Spinal cord (tissue), 9 donors: ENCODE measurements at regions not wholly inside any gene's neighbourhood (a gene's known extent, or its start where the extent isn't known, plus 50 kb on each side); places are given as distances from the start of the nearest gene placed in this dataset.

Experiments
- DNase-seq, 6 donors: peaks; one replicate each; pipeline versions ENCODE4 v3.0.0 to v3.0.0-alpha.2; 2013 to 2015; ENCODE audit warnings: low spot score in 6 of 6, low read depth in 4 of 6
- H3K27ac ChIP-seq: one replicate; pipeline ENCODE4 v1.5.1; 2013; ENCODE audit warnings: low read depth, low read length, control low read depth
- H3K27me3 ChIP-seq: one replicate; pipeline ENCODE4 v1.6.1; 2013; ENCODE audit warnings: low read length; ENCODE audit not compliant: control insufficient read depth, insufficient read depth
- H3K36me3 ChIP-seq: one replicate; pipeline ENCODE4 v1.6.1; 2013; ENCODE audit warnings: low read length; ENCODE audit not compliant: control insufficient read depth, insufficient read depth
- H3K4me1 ChIP-seq: one replicate; pipeline ENCODE4 v1.6.1; 2013; ENCODE audit warnings: low read length; ENCODE audit not compliant: control insufficient read depth, insufficient read depth
- H3K4me3 ChIP-seq: one replicate; pipeline ENCODE4 v1.5.1; 2013; ENCODE audit warnings: low read depth, low read length, control low read depth
- H3K9me3 ChIP-seq: one replicate; pipeline ENCODE4 v1.6.1; 2013; ENCODE audit warnings: low read length; ENCODE audit not compliant: control insufficient read depth, insufficient read depth
- WGBS: methylation state at CpG from one replicate; pipeline ENCODE4 v1.1.5; 2013; ENCODE audit warnings: missing lambda C conversion rate; ENCODE audit not compliant: insufficient coverage; 5-methylcytosine and 5-hydroxymethylcytosine counted together
- donor health status: healthy.

GRCh38 chr16:82402665-82403218 is 224.0 kb upstream of the CDH13 start:
- H3K4me1 ChIP-seq: peaks cover 3% of the 10 kb centered on the region
- whole genome bisulfite sequencing: 92% methylated on average over 4 of the region's 5 CpGs
- no peaks in the 10 kb centered on the region for H3K36me3 ChIP-seq
- H3K27ac ChIP-seq: no peak overlapping the region
- no peaks in the 10 kb centered on the region for H3K9me3 ChIP-seq
- H3K4me3 ChIP-seq: no peak overlapping the region
- peak in 1 of 6 donors; percentile 20 for DNase-seq
- no peaks in the 10 kb centered on the region for H3K27me3 ChIP-seq

- Histone ChIP-seq H3K27me3 (no peaks in the 10 kb centered on the region), H3K27ac (no peak overlapping the region), H3K9me3 (no peaks in the 10 kb centered on the region), H3K36me3 (no peaks in the 10 kb centered on the region), H3K4me1 (peaks cover 3% of the 10 kb centered on the region), H3K4me3 (no peak overlapping the region)
- 24% methylated on average over 7 of the region's 8 CpGs for WGBS
- peak in 5 of 6 donors; percentile 4 to 85 (median 22) for DNase-seq
Measured at GRCh38 chr16:82400046-82400445, 226.7 kb upstream of the CDH13 start.

- Histone ChIP-seq H3K4me1 (peaks cover 3% of the 10 kb centered on the region), H3K36me3 (no peaks in the 10 kb centered on the region), H3K9me3 (no peaks in the 10 kb centered on the region), H3K27ac (no peak overlapping the region), H3K27me3 (no peaks in the 10 kb centered on the region), H3K4me3 (no peak overlapping the region)
- 60% methylated on average over 1 of the region's 3 CpGs for WGBS
- no peak for DNase-seq
Measured at GRCh38 chr16:82396509-82396908, 226.5 kb upstream of the MPHOSPH6 start.

DNA sequence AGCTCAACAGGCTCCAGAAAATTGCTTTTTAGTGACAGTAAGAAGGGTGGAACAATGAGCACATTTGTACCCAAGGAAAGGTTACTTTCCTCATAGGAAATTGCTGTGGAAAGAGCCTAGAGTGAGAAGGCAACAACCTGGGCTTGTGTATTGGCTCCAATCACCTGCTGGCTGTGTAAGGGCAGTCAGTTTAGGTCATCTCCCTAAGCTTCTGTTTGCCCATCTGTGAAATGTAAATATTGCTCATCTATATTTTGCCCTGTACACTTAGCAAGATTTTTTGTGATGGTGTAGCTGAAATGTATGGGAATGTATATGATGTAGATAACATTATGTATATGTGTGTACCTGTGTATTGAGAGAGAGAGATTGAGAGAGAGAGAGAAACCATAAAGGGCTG is 225.2 kb upstream of the MPHOSPH6 start:
- H3K27ac ChIP-seq: no peak overlapping the region
- H3K9me3 ChIP-seq: no peaks in the 10 kb centered on the region
- no peaks in the 10 kb centered on the region for H3K27me3 ChIP-seq
- peaks cover 2% of the 10 kb centered on the region for H3K4me1 ChIP-seq
- H3K4me3 ChIP-seq: no peak overlapping the region
- no peak for DNase-seq
- no peaks in the 10 kb centered on the region for H3K36me3 ChIP-seq

DNA sequence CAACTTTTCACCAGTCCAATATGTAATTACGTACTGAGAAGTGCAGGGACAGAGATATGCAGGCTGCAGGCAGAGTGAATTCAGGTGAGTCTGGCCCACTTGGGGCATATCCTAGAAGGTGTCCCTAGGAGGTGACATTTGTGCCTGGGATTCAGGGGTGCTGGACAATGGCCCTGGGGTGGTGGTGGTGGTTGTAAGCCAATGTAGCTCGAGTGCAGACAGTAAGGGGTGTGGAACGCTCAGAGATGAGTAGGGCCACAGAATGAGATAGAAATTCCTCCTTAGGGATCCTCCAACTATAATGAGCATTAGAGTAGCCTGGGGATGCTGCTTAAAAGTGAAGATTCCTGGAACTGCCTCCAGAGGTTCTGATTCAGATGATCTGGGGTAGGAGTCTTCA is 221.7 kb upstream of the MPHOSPH6 start:
- H3K4me1 ChIP-seq: no peaks in the 10 kb centered on the region
- H3K27me3 ChIP-seq: no peaks in the 10 kb centered on the region
- no peak for DNase-seq
- H3K4me3 ChIP-seq: no peak overlapping the region
- WGBS: 78% methylated on average over 1 of the region's 3 CpGs
- H3K36me3 ChIP-seq: no peaks in the 10 kb centered on the region
- H3K27ac ChIP-seq: no peak overlapping the region
- no peaks in the 10 kb centered on the region for H3K9me3 ChIP-seq

DNA sequence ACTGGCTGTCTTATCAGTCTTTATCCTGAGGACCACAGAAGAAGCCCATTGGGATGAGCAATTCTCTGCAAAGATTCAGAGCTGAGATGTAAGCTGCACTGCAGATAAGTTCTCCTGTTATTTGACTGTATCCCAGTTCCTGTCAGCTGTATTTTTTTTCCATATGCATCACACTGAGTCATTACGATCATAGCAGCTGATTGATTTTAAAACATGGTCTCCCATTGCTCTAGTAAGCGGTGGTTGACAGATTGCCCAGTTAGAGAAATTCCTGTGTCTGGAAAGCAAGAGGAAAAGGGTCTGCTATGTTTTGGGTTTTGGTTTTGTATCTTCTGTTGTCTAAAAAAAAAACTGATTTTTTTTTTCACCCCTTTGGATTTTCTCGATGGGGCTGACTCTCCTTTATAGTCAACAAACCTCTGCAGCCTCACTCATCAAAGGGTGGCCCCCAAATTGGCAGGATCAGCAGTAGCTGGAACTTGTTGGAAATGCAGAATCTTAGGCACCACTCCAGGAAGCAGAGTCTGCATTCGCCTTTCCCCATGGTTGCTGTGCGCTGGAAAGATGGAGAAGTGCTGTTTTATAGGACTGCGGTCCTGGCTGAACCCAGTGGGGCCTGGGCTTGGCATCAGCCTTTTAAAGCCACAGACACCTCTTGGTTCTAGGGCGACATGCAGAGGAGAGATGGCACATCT is 220.1 kb upstream of the MPHOSPH6 start:
- peak in 2 of 6 donors; percentile 36 to 58 for DNase-seq
- no peak overlapping the region for H3K4me3 ChIP-seq
- no peaks in the 10 kb centered on the region for H3K9me3 ChIP-seq
- no peak overlapping the region for H3K27ac ChIP-seq
- no peaks in the 10 kb centered on the region for H3K4me1 ChIP-seq
- no peaks in the 10 kb centered on the region for H3K36me3 ChIP-seq
- WGBS: 56% methylated on average over 4 of the region's 7 CpGs
- no peaks in the 10 kb centered on the region for H3K27me3 ChIP-seq

GRCh38 chr16:82386761-82387160 is 216.7 kb upstream of the MPHOSPH6 start:
- no peak for DNase-seq
- H3K27ac ChIP-seq: no peak overlapping the region
- H3K4me3 ChIP-seq: no peak overlapping the region
- H3K36me3 ChIP-seq: no peaks in the 10 kb centered on the region
- H3K9me3 ChIP-seq: no peaks in the 10 kb centered on the region
- H3K4me1 ChIP-seq: no peaks in the 10 kb centered on the region
- no peaks in the 10 kb centered on the region for H3K27me3 ChIP-seq
- WGBS: 60% methylated on average over 1 of the region's 1 CpG

DNA sequence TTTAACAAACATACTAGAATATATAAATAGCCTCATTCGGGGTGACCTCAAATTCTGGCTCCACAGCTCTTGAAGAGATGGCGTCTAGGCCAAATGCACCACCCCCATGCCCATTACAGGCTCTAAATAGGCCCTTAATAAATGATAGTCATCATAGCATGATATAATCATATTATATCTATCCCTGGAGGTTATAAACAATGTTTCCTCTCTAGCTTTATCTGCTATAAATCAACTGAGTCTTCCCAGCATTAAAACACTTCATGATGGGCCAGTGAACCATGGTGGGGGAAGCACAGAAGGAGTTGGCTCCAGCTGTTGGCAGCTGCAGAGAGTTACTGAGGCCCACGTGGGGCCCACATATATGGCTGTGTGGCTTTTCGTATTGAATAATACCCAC is 214.9 kb upstream of the MPHOSPH6 start:
- no peaks in the 10 kb centered on the region for H3K9me3 ChIP-seq
- 100% methylated on average over 1 of the region's 4 CpGs for WGBS
- no peaks in the 10 kb centered on the region for H3K27me3 ChIP-seq
- H3K36me3 ChIP-seq: no peaks in the 10 kb centered on the region
- no peak overlapping the region for H3K4me3 ChIP-seq
- no peaks in the 10 kb centered on the region for H3K4me1 ChIP-seq
- H3K27ac ChIP-seq: no peak overlapping the region
- peak in 1 of 6 donors; percentile 35 for DNase-seq

DNA sequence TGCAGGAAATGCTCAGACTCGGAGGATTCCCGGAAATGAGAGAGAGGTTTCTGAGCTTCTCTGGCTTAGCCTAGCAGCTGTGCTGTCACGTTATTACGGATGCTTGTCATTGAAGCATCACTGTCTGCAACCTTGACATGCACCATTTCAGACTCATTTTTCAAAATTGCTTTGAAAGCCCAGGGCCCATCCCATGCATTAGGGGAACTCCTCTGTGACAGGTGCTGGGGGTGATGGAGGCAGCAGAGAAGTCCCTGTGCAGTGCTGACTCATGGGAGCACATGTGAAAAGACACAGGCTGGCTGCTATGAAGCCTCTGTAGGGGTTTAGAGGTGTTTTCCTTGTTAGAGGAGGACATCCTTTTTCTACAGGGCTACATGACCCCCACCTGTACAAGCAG is 214.0 kb upstream of the MPHOSPH6 start:
- no peaks in the 10 kb centered on the region for H3K27me3 ChIP-seq
- H3K4me3 ChIP-seq: no peak overlapping the region
- no peaks in the 10 kb centered on the region for H3K4me1 ChIP-seq
- no peaks in the 10 kb centered on the region for H3K9me3 ChIP-seq
- H3K36me3 ChIP-seq: no peaks in the 10 kb centered on the region
- DNase-seq: peak in 1 of 6 donors; percentile 38
- WGBS: 72% methylated on average over 4 of the region's 4 CpGs
- H3K27ac ChIP-seq: no peak overlapping the region

DNA sequence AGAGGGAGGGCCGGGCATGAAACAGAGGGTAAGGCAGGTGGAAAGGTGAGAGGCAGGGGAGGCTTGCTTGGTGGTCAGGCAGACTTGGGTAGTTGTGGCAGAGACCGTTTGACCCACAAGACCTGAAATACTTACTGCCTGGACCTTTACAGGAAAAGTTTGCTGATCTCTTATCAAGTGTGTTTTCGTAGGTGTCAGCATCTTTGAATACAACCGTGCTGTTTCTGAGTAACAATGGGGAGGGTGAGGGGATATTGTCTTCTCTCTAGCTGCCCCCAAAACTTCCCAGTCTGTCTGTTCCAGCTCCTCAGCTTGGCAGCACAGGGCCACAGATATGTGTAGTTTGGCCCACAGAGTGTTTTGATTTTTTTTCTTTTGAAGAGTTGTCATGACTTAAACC is 212.5 kb upstream of the MPHOSPH6 start:
- no peaks in the 10 kb centered on the region for H3K36me3 ChIP-seq
- no peaks in the 10 kb centered on the region for H3K27me3 ChIP-seq
- no peaks in the 10 kb centered on the region for H3K9me3 ChIP-seq
- no peaks in the 10 kb centered on the region for H3K4me1 ChIP-seq
- no peak overlapping the region for H3K27ac ChIP-seq
- DNase-seq: no peak
- H3K4me3 ChIP-seq: no peak overlapping the region
- WGBS: 75% methylated on average over 1 of the region's 4 CpGs
